ENCODE measurements at regions not wholly inside any gene's neighbourhood (a gene's known extent, or its start where the extent isn't known, plus 50 kb on each side); places are given as distances from the start of the nearest gene placed in this dataset.
"Not testable (repeated sequence)": the region's sequence is repeated elsewhere in the genome, so short reads cannot be mapped to it uniquely, and the experiment has no call there.

DNA sequence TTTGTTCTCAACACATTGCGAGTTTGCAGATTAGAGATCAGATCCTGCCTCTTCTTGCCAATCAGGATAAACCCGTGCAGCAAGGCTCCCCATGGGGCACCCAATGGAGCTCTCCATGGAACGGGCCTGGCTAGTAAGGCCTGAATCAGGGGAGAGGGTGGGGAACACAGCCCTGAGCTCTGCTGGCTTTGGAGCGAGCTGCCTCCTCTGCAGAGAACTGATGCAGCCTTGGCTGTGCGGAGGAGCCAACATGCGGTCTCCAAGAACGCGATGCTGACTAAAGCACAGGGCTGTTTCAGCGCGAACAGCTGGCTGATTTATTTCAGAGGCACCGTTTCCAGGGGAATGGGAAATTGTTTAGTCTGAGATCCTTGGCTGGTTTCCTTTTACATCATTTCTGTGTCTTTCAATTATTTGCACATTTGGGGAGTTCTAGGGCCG is 139.7 kb downstream of the TSEN15 start:
- H3K27me3 ChIP-seq (ENCODE audit: control insufficient read depth, insufficient read depth, low read length), result no peaks in the 10 kb centered on the region
- no peak overlapping the region for H3K9ac ChIP-seq (ENCODE audit: low read length in 3 of 3)
- intact Hi-C loops (cut with DNase I), result no loop called here
- FAIRE-seq (no peak), DNase-seq (peak; percentile 69 to 95 (median 84))
- H3K27ac ChIP-seq (ENCODE audit: low read depth in 2 of 2, low read length in 2 of 2), result no peak overlapping the region
- no peak overlapping the region for H3K4me3 ChIP-seq (ENCODE audit: low read length in 3 of 3)
- H3K4me1 ChIP-seq (ENCODE audit: control insufficient read depth in 2 of 3, insufficient read depth in 2 of 3, low read depth in 1 of 3, low read length in 3 of 3), result peaks cover 0 to 5% (median 0%) of the 10 kb centered on the region in 3 donors
- no peaks in the 10 kb centered on the region for H3K36me3 ChIP-seq (ENCODE audit: control insufficient read depth in 2 of 3, insufficient read depth in 3 of 3, low read length in 3 of 3)
- TF ChIP-seq, protein P1, sequence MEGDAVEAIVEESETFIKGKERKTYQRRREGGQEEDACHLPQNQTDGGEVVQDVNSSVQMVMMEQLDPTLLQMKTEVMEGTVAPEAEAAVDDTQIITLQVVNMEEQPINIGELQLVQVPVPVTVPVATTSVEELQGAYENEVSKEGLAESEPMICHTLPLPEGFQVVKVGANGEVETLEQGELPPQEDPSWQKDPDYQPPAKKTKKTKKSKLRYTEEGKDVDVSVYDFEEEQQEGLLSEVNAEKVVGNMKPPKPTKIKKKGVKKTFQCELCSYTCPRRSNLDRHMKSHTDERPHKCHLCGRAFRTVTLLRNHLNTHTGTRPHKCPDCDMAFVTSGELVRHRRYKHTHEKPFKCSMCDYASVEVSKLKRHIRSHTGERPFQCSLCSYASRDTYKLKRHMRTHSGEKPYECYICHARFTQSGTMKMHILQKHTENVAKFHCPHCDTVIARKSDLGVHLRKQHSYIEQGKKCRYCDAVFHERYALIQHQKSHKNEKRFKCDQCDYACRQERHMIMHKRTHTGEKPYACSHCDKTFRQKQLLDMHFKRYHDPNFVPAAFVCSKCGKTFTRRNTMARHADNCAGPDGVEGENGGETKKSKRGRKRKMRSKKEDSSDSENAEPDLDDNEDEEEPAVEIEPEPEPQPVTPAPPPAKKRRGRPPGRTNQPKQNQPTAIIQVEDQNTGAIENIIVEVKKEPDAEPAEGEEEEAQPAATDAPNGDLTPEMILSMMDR (IDR thresholded peaks at IDR 0.05; ENCODE audit: borderline replicate concordance, extremely low read depth, insufficient read depth), result no peak
- no peaks in the 10 kb centered on the region for H3K9me3 ChIP-seq (ENCODE audit: control insufficient read depth in 2 of 3, insufficient read depth in 1 of 3, low read length in 3 of 3)

DNA sequence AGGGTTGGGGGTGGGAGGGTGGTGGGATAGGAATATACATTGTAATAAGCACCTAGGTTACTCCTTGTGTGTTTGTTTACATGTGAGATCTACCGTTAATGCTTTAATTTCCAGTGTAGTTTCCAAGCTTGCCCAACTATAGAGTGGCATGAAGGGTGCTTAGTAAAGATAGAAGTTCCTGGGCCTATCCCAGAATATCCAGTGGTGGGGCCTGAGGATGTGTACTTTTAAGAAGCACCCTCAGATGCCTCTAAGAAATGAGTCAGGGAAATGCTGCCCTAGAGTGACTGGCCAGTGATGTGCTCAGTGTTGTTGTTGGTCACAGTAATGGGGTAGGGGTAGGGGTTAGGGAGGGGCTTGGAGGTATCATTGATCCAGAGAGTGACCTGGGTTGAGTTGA is 141.3 kb downstream of the TSEN15 start:
- no peak overlapping the region for H3K27ac ChIP-seq (ENCODE audit: low read depth in 2 of 2, low read length in 2 of 2)
- DNase-seq (no peak), FAIRE-seq (no peak)
- TF ChIP-seq, protein P1 (IDR thresholded peaks at IDR 0.05; ENCODE audit: borderline replicate concordance, extremely low read depth, insufficient read depth), result no peak
- peaks cover 0 to 5% (median 0%) of the 10 kb centered on the region in 3 donors for H3K4me1 ChIP-seq (ENCODE audit: control insufficient read depth in 2 of 3, insufficient read depth in 2 of 3, low read depth in 1 of 3, low read length in 3 of 3)
- no peak overlapping the region for H3K4me3 ChIP-seq (ENCODE audit: low read length in 3 of 3)
- no peaks in the 10 kb centered on the region for H3K27me3 ChIP-seq (ENCODE audit: control insufficient read depth, insufficient read depth, low read length)
- no peak overlapping the region for H3K9ac ChIP-seq (ENCODE audit: low read length in 3 of 3)
- intact Hi-C loops (cut with DNase I), result no loop called here
- no peaks in the 10 kb centered on the region for H3K9me3 ChIP-seq (ENCODE audit: control insufficient read depth in 2 of 3, insufficient read depth in 1 of 3, low read length in 3 of 3)
- no peaks in the 10 kb centered on the region for H3K36me3 ChIP-seq (ENCODE audit: control insufficient read depth in 2 of 3, insufficient read depth in 3 of 3, low read length in 3 of 3)

DNA sequence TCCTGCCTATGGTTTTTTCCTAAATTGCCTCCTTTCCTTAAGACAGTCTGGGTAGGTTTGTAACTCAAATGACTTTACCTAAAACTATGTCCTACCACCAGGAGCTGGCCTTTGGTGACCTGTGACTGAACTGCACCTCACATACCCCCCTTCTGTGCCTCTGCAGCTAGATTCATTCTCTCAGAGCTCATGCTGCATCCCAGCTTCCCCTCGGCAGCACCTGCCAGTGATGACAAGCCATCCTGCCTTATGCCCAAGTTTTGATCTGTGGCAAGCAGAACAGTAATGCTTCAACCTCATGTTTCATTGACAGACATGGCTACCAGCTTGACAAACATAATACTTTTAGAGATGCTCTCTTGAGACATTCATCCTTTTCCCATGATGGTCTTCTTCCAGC is 141.9 kb downstream of the TSEN15 start:
- Histone ChIP-seq H3K4me3 (ENCODE audit: low read length in 3 of 3) (no peak overlapping the region), H3K9ac (ENCODE audit: low read length in 3 of 3) (no peak overlapping the region), H3K36me3 (ENCODE audit: control insufficient read depth in 2 of 3, insufficient read depth in 3 of 3, low read length in 3 of 3) (no peaks in the 10 kb centered on the region), H3K27ac (ENCODE audit: low read depth in 2 of 2, low read length in 2 of 2) (no peak overlapping the region), H3K9me3 (ENCODE audit: control insufficient read depth in 2 of 3, insufficient read depth in 1 of 3, low read length in 3 of 3) (no peaks in the 10 kb centered on the region), H3K4me1 (ENCODE audit: control insufficient read depth in 2 of 3, insufficient read depth in 2 of 3, low read depth in 1 of 3, low read length in 3 of 3) (peaks cover 0 to 5% (median 0%) of the 10 kb centered on the region in 3 donors), H3K27me3 (ENCODE audit: control insufficient read depth, insufficient read depth, low read length) (no peaks in the 10 kb centered on the region)
- FAIRE-seq, result no peak
- intact Hi-C loops (cut with DNase I), result no loop called here
- no peak for DNase-seq
- TF ChIP-seq, protein P1 (IDR thresholded peaks at IDR 0.05; ENCODE audit: borderline replicate concordance, extremely low read depth, insufficient read depth), result no peak

DNA sequence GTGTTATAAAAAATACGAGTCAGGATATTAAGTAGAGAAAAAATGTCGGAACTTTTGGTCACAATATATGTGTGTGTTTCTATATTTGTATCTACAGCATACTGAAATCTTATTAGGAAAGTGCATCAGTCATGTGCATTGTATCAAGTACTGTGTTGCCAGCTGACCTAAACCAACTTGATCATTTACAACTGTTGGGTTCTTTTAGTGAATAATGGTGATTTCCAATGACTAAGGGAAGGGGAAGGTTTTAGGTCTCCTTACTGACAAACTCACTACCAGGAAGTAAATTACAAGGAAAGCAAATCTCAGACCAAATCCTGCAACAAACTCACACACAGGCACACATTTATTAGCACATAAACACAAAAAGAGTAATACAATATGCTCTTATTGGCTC is 142.7 kb downstream of the TSEN15 start:
- FAIRE-seq, result no peak
- Histone ChIP-seq H3K27ac (ENCODE audit: low read depth in 2 of 2, low read length in 2 of 2) (no peak overlapping the region), H3K4me3 (ENCODE audit: low read length in 3 of 3) (no peak overlapping the region), H3K4me1 (ENCODE audit: control insufficient read depth in 2 of 3, insufficient read depth in 2 of 3, low read depth in 1 of 3, low read length in 3 of 3) (peaks cover 0 to 5% (median 0%) of the 10 kb centered on the region in 3 donors), H3K9me3 (ENCODE audit: control insufficient read depth in 2 of 3, insufficient read depth in 1 of 3, low read length in 3 of 3) (no peaks in the 10 kb centered on the region), H3K36me3 (ENCODE audit: control insufficient read depth in 2 of 3, insufficient read depth in 3 of 3, low read length in 3 of 3) (no peaks in the 10 kb centered on the region), H3K9ac (ENCODE audit: low read length in 3 of 3) (no peak overlapping the region), H3K27me3 (ENCODE audit: control insufficient read depth, insufficient read depth, low read length) (no peaks in the 10 kb centered on the region)
- intact Hi-C loops (cut with DNase I), result no loop called here
- DNase-seq, result no peak
- TF ChIP-seq, protein P1 (IDR thresholded peaks at IDR 0.05; ENCODE audit: borderline replicate concordance, extremely low read depth, insufficient read depth), result no peak

DNA sequence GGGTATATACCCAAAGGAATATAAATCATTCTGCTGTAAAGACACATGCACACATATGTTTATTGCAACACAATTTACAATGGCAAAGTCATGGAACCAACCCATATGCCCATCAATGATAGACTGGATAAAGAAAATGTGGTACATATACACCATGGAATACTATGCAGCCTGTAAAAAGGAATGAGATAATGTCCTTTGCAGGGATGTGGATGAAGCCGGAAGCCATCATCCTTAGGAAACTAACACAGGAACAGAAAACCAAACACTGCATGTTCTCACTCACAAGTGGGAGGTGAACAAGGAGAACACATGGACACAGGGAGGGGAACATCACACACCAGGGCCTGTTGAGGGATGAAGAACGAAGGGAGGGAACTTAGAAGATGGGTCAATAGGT is 144.2 kb downstream of the TSEN15 start:
- intact Hi-C loops (cut with DNase I); H3K4me1 ChIP-seq (ENCODE audit: control insufficient read depth in 2 of 3, insufficient read depth in 2 of 3, low read depth in 1 of 3, low read length in 3 of 3); H3K36me3 ChIP-seq (ENCODE audit: control insufficient read depth in 2 of 3, insufficient read depth in 3 of 3, low read length in 3 of 3); H3K9ac ChIP-seq (ENCODE audit: low read length in 3 of 3); H3K9me3 ChIP-seq (ENCODE audit: control insufficient read depth in 2 of 3, insufficient read depth in 1 of 3, low read length in 3 of 3); H3K4me3 ChIP-seq (ENCODE audit: low read length in 3 of 3); H3K27me3 ChIP-seq (ENCODE audit: control insufficient read depth, insufficient read depth, low read length); DNase-seq; H3K27ac ChIP-seq (ENCODE audit: low read depth in 2 of 2, low read length in 2 of 2); FAIRE-seq: not testable (repeated sequence)

All from kidney (tissue), 13 donors.